GM23248 (cell line): ENCODE measurements at regions not wholly inside any gene's neighbourhood (a gene's known extent, or its start where the extent isn't known, plus 50 kb on each side); places are given as distances from the start of the nearest gene placed in this dataset.
"Not testable (repeated sequence)": the region's sequence is repeated elsewhere in the genome, so short reads cannot be mapped to it uniquely, and the experiment has no call there.

Experiments used
- EZH2 ChIP-seq: fragments of 200-600 bp; sonication (generic); IDR thresholded peaks from 2 replicates; pipeline ENCODE4 v1.6.1; 2018; ENCODE audit warnings: antibody characterized with exemption, mild to moderate bottlenecking; ENCODE audit not compliant: insufficient read depth, poor library complexity, severe bottlenecking
- EZH2phosphoT487 ChIP-seq: fragments of 200-600 bp; sonication (generic); IDR thresholded peaks from 2 replicates; pipeline ENCODE4 v1.6.1; 2018; ENCODE audit warnings: antibody characterized with exemption, moderate library complexity, mild to moderate bottlenecking, low read depth; ENCODE audit not compliant: insufficient read depth

DNA sequence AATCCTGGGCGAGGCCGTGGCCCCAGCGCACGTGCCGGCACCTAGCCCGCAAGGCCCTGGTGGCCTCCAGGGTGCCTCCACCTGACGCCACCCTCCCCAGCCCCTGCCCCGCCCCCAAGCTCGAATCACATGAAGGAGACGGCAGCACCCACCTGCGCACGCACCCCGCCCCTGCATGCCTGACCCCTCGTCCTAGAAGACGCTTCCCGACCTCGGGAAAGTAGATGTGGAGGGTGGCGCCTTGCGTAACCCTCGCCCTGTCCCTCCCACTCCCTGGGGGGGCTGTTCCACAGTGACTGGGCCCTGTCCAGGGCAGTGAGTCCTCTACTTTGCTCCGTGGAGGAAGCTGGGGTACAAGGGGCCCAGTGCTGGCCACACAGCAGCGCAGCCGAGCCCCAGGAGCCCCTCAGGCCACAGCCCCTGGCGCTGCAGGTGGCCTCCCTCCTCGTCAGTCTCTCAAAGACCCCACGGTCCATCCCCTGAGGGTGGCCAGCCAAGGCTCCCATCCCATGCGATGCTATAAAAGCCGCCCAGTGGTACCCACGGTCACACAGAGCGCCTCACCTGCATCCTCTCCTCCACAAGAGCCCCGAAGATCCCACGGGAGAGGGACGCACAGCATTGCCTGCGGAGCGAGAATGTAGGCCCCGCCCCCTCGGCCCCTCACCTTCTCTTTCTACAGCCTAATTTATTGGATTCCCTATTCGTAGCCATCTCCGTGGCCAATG, 3027.3 kb upstream of the TEKT4 start:
- not testable (repeated sequence) for TF ChIP-seq EZH2phosphoT487, EZH2
